ENCODE measurements at regions not wholly inside any gene's neighbourhood (a gene's known extent, or its start where the extent isn't known, plus 50 kb on each side); places are given as distances from the start of the nearest gene placed in this dataset.
"Not testable (repeated sequence)": the region's sequence is repeated elsewhere in the genome, so short reads cannot be mapped to it uniquely, and the experiment has no call there.

GRCh38 chr2:137888845-137889244 is 75.4 kb upstream of the HNMT start:
- DNase-seq, result no peak

- no peak for DNase-seq
Measured at GRCh38 chr2:137892739-137893138, 71.5 kb upstream of the HNMT start.

- DNase-seq, result no peak
Measured at GRCh38 chr2:137893145-137893544, 71.1 kb upstream of the HNMT start.

GRCh38 chr2:137896467-137896866 is 67.8 kb upstream of the HNMT start:
- DNase-seq, result no peak

GRCh38 chr2:137897082-137897481 is 67.2 kb upstream of the HNMT start:
- DNase-seq, result no peak

GRCh38 chr2:137900421-137901141 is 63.7 kb upstream of the HNMT start:
- no peak for DNase-seq

GRCh38 chr2:137910641-137911040 is 53.6 kb upstream of the HNMT start:
- DNase-seq, result no peak

- no peak for DNase-seq
Measured at GRCh38 chr2:137912371-137912770, 51.9 kb upstream of the HNMT start.

- DNase-seq, result no peak
Measured at GRCh38 chr2:137913169-137913568, 51.1 kb upstream of the HNMT start.

GRCh38 chr2:137913648-137914047 is 50.6 kb upstream of the HNMT start:
- DNase-seq, result not testable (repeated sequence)
